Erythroblast (primary cell): ENCODE measurements at regions not wholly inside any gene's neighbourhood (a gene's known extent, or its start where the extent isn't known, plus 50 kb on each side); places are given as distances from the start of the nearest gene placed in this dataset.

Experiments used
- DNase-seq, 2 experiments: peaks; one replicate each; lab custom pipeline; 2025; lab: John Stamatoyannopoulos, UW
- GATA1 ChIP-seq: IDR thresholded peaks from 2 replicates; pipeline ENCODE4 v1.6.1; 2011; ENCODE audit warnings: low read depth, mild to moderate bottlenecking, control low read depth, low read length, moderate library complexity
- POLR2A ChIP-seq: IDR thresholded peaks from 2 replicates; pipeline ENCODE4 v1.6.1; 2011; ENCODE audit warnings: mild to moderate bottlenecking, low read length

DNA sequence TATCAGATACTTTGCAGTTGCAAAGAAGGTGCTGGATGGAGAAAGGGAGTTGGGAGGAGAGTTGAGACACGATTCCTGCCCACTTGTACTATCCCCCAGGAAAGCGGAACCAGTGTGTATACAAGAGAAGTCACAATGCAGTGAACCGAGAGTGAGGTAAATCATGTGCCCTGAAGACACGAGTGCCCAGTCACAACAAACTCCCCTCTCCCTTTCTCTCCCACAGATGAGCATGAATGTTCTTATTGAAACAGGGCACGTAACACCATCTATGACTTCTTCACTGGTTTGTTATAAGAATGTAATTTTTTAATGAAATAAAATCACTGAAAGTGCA is 155.7 kb downstream of the IRS1 start:
- no peak for DNase-seq
- TF ChIP-seq POLR2A (no peak), GATA1 (no peak)

- no peak for DNase-seq
- TF ChIP-seq GATA1 (no peak), POLR2A (no peak)
These were observed 156.3 kb downstream of the IRS1 start for GRCh38 chr2:226643030-226643945.

- TF ChIP-seq POLR2A (no peak), GATA1 (no peak)
- DNase-seq, result no peak
These were observed 158.6 kb downstream of the IRS1 start for GRCh38 chr2:226641008-226641407.

GRCh38 chr2:226640501-226640900 is 159.1 kb downstream of the IRS1 start:
- no peak for TF ChIP-seq GATA1
- no peak for TF ChIP-seq POLR2A
- no peak for DNase-seq

DNA sequence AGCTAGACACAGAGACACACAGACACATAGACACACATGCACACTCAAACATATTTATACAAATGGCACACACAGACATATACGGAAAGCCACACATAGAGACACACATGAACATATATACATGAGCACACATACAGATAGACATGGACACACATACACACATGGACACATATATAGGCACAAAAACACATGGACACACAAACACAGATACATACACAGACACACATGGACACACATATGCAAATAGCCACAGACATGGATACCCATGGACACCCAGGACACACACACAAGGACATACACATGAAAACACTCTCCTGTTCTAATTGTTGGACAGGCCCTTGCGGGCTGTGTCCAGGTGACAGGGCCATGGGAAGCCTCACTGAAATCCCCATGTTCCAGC is 160.1 kb downstream of the IRS1 start:
- TF ChIP-seq POLR2A (no peak), GATA1 (no peak)
- no peak for DNase-seq

DNA sequence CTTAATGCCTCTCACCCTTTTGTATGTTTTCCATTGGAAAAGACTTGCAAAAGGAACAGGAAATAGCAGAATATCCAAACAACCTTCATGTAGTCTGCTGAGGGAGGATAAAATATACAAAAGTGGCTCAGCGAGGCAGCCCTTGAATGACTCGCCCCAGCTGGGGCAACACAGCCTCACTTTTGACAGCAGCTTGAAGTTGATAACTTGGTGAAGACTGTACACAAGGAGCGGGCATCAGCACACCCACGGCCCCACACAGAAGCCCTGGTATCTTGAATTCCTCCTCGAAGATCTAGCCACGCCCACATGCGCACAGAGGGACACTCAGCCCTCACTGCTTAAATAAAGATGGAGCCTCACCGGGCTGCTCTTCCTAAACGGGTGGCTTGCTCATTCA is 161.0 kb downstream of the IRS1 start:
- no peak for TF ChIP-seq GATA1
- no peak for TF ChIP-seq POLR2A
- DNase-seq, result no peak

GRCh38 chr2:226637383-226637782 is 162.2 kb downstream of the IRS1 start:
- TF ChIP-seq GATA1, result no peak
- no peak for TF ChIP-seq POLR2A
- DNase-seq, result no peak

- DNase-seq, result no peak
- TF ChIP-seq GATA1 (no peak), POLR2A (no peak)
These were observed 163.0 kb downstream of the IRS1 start for GRCh38 chr2:226636586-226636985.

- TF ChIP-seq POLR2A (no peak), GATA1 (no peak)
- no peak for DNase-seq
These were observed 164.5 kb downstream of the IRS1 start for GRCh38 chr2:226634943-226635604.

DNA sequence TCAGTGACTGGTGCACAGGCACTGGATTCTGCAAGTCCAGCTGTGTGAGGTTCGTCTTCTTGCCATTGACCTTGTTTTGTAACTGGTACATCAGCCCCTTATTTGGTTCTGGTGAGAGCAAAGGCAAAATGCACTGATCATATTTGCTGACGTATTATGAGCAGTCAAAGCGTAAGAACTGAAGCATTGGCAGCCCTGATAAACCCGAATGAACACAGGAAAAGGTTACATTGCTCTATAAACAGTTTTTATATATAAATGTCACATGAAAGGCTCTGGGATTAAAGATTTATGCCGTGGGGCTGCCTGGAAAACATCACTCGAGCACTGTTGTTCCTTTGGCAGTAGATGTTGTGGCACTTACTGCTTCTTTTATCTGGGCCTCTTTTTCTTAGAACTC is 167.9 kb downstream of the IRS1 start:
- DNase-seq, result no peak
- TF ChIP-seq GATA1 (no peak), POLR2A (no peak)

- no peak for DNase-seq
- TF ChIP-seq POLR2A, result no peak
- TF ChIP-seq GATA1, result no peak
These were observed 168.4 kb downstream of the IRS1 start for GRCh38 chr2:226631187-226631586.

DNA sequence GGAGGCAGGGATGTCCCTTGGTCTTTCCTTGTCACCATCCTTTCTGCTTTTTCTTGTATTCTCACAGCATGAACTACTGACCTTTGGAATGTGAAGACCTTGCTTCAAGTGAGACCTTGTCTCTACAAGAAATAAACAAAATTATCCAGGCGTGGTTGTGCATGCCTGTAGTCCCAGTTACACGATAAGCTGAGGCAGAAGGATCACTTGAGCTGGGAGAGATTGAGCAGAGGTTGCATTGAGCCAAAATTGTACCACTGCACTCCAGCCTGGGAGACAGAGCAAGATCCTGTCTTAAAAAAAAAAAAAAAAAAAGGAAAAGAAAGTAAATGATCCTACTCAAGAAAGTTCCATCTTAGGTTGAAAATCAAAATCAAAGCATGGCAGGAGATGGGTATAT is 173.7 kb downstream of the IRS1 start:
- DNase-seq, result no peak
- no peak for TF ChIP-seq POLR2A
- TF ChIP-seq GATA1, result no peak

GRCh38 chr2:226623587-226624368 is 175.8 kb downstream of the IRS1 start:
- no peak for TF ChIP-seq POLR2A
- TF ChIP-seq GATA1, result no peak
- no peak for DNase-seq

DNA sequence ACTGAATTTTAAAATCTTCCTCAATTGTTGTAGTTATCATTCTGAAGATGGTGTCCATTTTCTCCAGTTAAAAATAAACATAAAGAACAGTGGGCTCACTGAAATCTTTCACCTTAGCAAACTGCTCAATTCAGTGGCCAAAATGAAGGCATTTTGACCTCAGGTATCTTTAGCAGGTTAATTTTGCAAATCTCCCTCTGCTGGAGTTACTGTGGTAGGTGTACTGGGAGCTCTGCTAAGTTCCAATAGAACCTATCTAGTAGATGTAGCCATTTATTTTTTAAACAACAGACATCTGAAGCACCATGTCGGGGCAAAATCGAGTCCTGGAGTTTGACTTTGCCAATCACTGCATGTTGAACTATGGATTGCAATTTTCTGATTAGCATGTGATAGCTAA is 177.1 kb downstream of the IRS1 start:
- no peak for DNase-seq
- TF ChIP-seq POLR2A (no peak), GATA1 (no peak)

DNA sequence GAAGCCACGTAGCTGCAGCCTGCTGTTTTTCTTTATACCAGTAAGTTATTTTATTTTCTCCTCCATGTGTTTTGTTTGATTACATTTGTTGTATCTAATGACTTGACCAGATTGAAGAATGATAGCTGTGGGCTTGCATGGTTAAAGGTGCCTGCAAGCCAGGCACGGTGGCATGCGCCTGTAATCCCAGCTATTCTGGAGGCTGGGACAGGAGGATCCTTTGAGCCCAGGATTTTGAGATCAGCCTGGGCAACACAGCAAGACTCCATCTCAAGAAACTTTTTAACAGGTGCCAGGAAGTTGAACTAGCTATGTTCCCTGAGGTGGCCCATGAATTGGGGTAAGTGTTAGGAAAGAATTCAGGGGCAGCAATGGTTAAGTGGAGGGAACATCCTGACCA is 179.4 kb downstream of the IRS1 start:
- no peak for TF ChIP-seq GATA1
- no peak for TF ChIP-seq POLR2A
- DNase-seq, result no peak
